GM21528 (cell line): ENCODE measurements at regions not wholly inside any gene's neighbourhood (a gene's known extent, or its start where the extent isn't known, plus 50 kb on each side); places are given as distances from the start of the nearest gene placed in this dataset.

Source experiments
- ATAC-seq: cut with Tn5 transposase; IDR thresholded peaks from one replicate; pipeline ENCODE4 v1.9.1; 2021; ENCODE audit warnings: mild to moderate bottlenecking, moderate library complexity; ENCODE audit not compliant: unreplicated experiment, low FRiP score

- no peak for ATAC-seq
Observed at GRCh38 chr16:82260212-82260795, 90.3 kb upstream of the MPHOSPH6 start.

GRCh38 chr16:82259731-82260130 is 89.7 kb upstream of the MPHOSPH6 start:
- ATAC-seq: no peak

GRCh38 chr16:82257990-82258389 is 88.0 kb upstream of the MPHOSPH6 start:
- no peak for ATAC-seq

- ATAC-seq: no peak
Observed at GRCh38 chr16:82252582-82252981, 82.6 kb upstream of the MPHOSPH6 start.

- no peak for ATAC-seq
Observed at GRCh38 chr16:82248677-82249076, 78.7 kb upstream of the MPHOSPH6 start.

GRCh38 chr16:82248012-82248656 is 78.1 kb upstream of the MPHOSPH6 start:
- ATAC-seq: no peak

- ATAC-seq: no peak
Observed at GRCh38 chr16:82242201-82242600, 72.2 kb upstream of the MPHOSPH6 start.

- ATAC-seq: no peak
Observed at GRCh38 chr16:82241469-82242052, 71.5 kb upstream of the MPHOSPH6 start.

- no peak for ATAC-seq
Observed at GRCh38 chr16:82240111-82240510, 70.1 kb upstream of the MPHOSPH6 start.

GRCh38 chr16:82236875-82237274 is 66.9 kb upstream of the MPHOSPH6 start:
- no peak for ATAC-seq

GRCh38 chr16:82236415-82236814 is 66.4 kb upstream of the MPHOSPH6 start:
- ATAC-seq: no peak

- ATAC-seq: no peak
Observed at GRCh38 chr16:82232806-82233205, 62.8 kb upstream of the MPHOSPH6 start.

GRCh38 chr16:82231008-82231787 is 61.2 kb upstream of the MPHOSPH6 start:
- ATAC-seq: no peak

GRCh38 chr16:82229800-82230619 is 60.0 kb upstream of the MPHOSPH6 start:
- no peak for ATAC-seq

GRCh38 chr16:82226327-82226726 is 56.3 kb upstream of the MPHOSPH6 start:
- no peak for ATAC-seq

GRCh38 chr16:82224821-82225220 is 54.8 kb upstream of the MPHOSPH6 start:
- no peak for ATAC-seq

GRCh38 chr16:82220541-82220940 is 50.5 kb upstream of the MPHOSPH6 start:
- ATAC-seq: no peak
